ENCODE measurements at regions not wholly inside any gene's neighbourhood (a gene's known extent, or its start where the extent isn't known, plus 50 kb on each side); places are given as distances from the start of the nearest gene placed in this dataset.

GRCh38 chr4:12973522-12973921 is 510.6 kb downstream of the RAB28 start:
- no peaks in the 10 kb centered on the region for H3K36me3 Mint-ChIP-seq
- H3K9me3 Mint-ChIP-seq = peaks cover 15% of the 10 kb centered on the region
- no peak overlapping the region for H3K27ac Mint-ChIP-seq
- no peak overlapping the region for H3K4me3 Mint-ChIP-seq
- H3K4me1 Mint-ChIP-seq (ENCODE audit: low read depth in 2 of 2) = no peaks in the 10 kb centered on the region
- no peak for DNase-seq (ENCODE audit: low spot score)
- no peaks in the 10 kb centered on the region for H3K27me3 Mint-ChIP-seq
- ATAC-seq = no peak

- H3K27ac Mint-ChIP-seq = no peak overlapping the region
- no peaks in the 10 kb centered on the region for H3K36me3 Mint-ChIP-seq
- DNase-seq (ENCODE audit: low spot score) = no peak
- no peaks in the 10 kb centered on the region for H3K4me1 Mint-ChIP-seq (ENCODE audit: low read depth in 2 of 2)
- no peak overlapping the region for H3K4me3 Mint-ChIP-seq
- H3K9me3 Mint-ChIP-seq = peaks cover 7% of the 10 kb centered on the region
- no peaks in the 10 kb centered on the region for H3K27me3 Mint-ChIP-seq
- ATAC-seq = no peak
Measured at GRCh38 chr4:12968345-12968744, 515.8 kb downstream of the RAB28 start.

- H3K27me3 Mint-ChIP-seq = no peaks in the 10 kb centered on the region
Measured at GRCh38 chr4:12966726-12967125, 517.4 kb downstream of the RAB28 start.

GRCh38 chr4:12965334-12965733 is 518.8 kb downstream of the RAB28 start:
- Mint-ChIP-seq H3K9me3 (peaks cover 14% of the 10 kb centered on the region), H3K36me3 (no peaks in the 10 kb centered on the region), H3K27me3 (no peaks in the 10 kb centered on the region), H3K4me3 (no peak overlapping the region), H3K27ac (no peak overlapping the region), H3K4me1 (ENCODE audit: low read depth in 2 of 2) (no peaks in the 10 kb centered on the region)
- DNase-seq (ENCODE audit: low spot score) = no peak
- ATAC-seq = no peak

More at GRCh38 chr4:12966726-12967125, 517.4 kb downstream of the RAB28 start:
- peaks cover 14% of the 10 kb centered on the region for H3K9me3 Mint-ChIP-seq
- H3K27ac Mint-ChIP-seq = no peak overlapping the region
- H3K4me3 Mint-ChIP-seq = no peak overlapping the region
- no peak for DNase-seq (ENCODE audit: low spot score)
- no peaks in the 10 kb centered on the region for H3K4me1 Mint-ChIP-seq (ENCODE audit: low read depth in 2 of 2)
- H3K36me3 Mint-ChIP-seq = no peaks in the 10 kb centered on the region
- no peak for ATAC-seq

- Mint-ChIP-seq H3K27ac (no peak overlapping the region), H3K36me3 (no peaks in the 10 kb centered on the region), H3K4me3 (no peak overlapping the region), H3K27me3 (no peaks in the 10 kb centered on the region), H3K9me3 (peaks cover 23% of the 10 kb centered on the region), H3K4me1 (ENCODE audit: low read depth in 2 of 2) (no peaks in the 10 kb centered on the region)
- DNase-seq (ENCODE audit: low spot score) (no peak), ATAC-seq (no peak)
Measured at GRCh38 chr4:12963912-12964311, 520.2 kb downstream of the RAB28 start.

- Mint-ChIP-seq H3K9me3 (peaks cover 23% of the 10 kb centered on the region), H3K36me3 (no peaks in the 10 kb centered on the region), H3K4me1 (ENCODE audit: low read depth in 2 of 2) (no peaks in the 10 kb centered on the region), H3K27me3 (no peaks in the 10 kb centered on the region), H3K27ac (no peak overlapping the region), H3K4me3 (no peak overlapping the region)
- DNase-seq (ENCODE audit: low spot score) (no peak), ATAC-seq (no peak)
Measured at GRCh38 chr4:12963291-12963690, 520.8 kb downstream of the RAB28 start.

GRCh38 chr4:12961713-12962112 is 522.4 kb downstream of the RAB28 start:
- no peak overlapping the region for H3K4me3 Mint-ChIP-seq
- no peaks in the 10 kb centered on the region for H3K36me3 Mint-ChIP-seq
- no peak overlapping the region for H3K27ac Mint-ChIP-seq
- peaks cover 24% of the 10 kb centered on the region for H3K9me3 Mint-ChIP-seq
- ATAC-seq = no peak
- no peak for DNase-seq (ENCODE audit: low spot score)
- H3K4me1 Mint-ChIP-seq (ENCODE audit: low read depth in 2 of 2) = no peaks in the 10 kb centered on the region
- H3K27me3 Mint-ChIP-seq = no peaks in the 10 kb centered on the region

- Mint-ChIP-seq H3K9me3 (peaks cover 20% of the 10 kb centered on the region), H3K4me3 (no peak overlapping the region), H3K27me3 (no peaks in the 10 kb centered on the region), H3K27ac (no peak overlapping the region), H3K4me1 (ENCODE audit: low read depth in 2 of 2) (no peaks in the 10 kb centered on the region), H3K36me3 (no peaks in the 10 kb centered on the region)
- DNase-seq (ENCODE audit: low spot score) = no peak
- no peak for ATAC-seq
Measured at GRCh38 chr4:12958436-12958835, 525.7 kb downstream of the RAB28 start.

GRCh38 chr4:12957108-12957507 is 527.0 kb downstream of the RAB28 start:
- DNase-seq (ENCODE audit: low spot score) (no peak), ATAC-seq (no peak)
- no peaks in the 10 kb centered on the region for H3K36me3 Mint-ChIP-seq
- H3K9me3 Mint-ChIP-seq = peaks cover 14% of the 10 kb centered on the region
- H3K4me1 Mint-ChIP-seq (ENCODE audit: low read depth in 2 of 2) = no peaks in the 10 kb centered on the region
- H3K4me3 Mint-ChIP-seq = no peak overlapping the region
- H3K27ac Mint-ChIP-seq = no peak overlapping the region
- no peaks in the 10 kb centered on the region for H3K27me3 Mint-ChIP-seq

- no peak for DNase-seq (ENCODE audit: low spot score)
- Mint-ChIP-seq H3K4me1 (ENCODE audit: low read depth in 2 of 2) (no peaks in the 10 kb centered on the region), H3K27ac (no peak overlapping the region), H3K4me3 (no peak overlapping the region), H3K36me3 (no peaks in the 10 kb centered on the region), H3K27me3 (no peaks in the 10 kb centered on the region), H3K9me3 (peaks cover 14% of the 10 kb centered on the region)
- ATAC-seq = no peak
Measured at GRCh38 chr4:12956026-12956425, 528.1 kb downstream of the RAB28 start.

GRCh38 chr4:12949719-12950490 is 534.2 kb downstream of the RAB28 start:
- H3K4me3 Mint-ChIP-seq = no peak overlapping the region
- H3K4me1 Mint-ChIP-seq (ENCODE audit: low read depth in 2 of 2) = no peaks in the 10 kb centered on the region
- DNase-seq (ENCODE audit: low spot score) (no peak), ATAC-seq (no peak)
- no peak overlapping the region for H3K27ac Mint-ChIP-seq
- no peaks in the 10 kb centered on the region for H3K36me3 Mint-ChIP-seq
- no peaks in the 10 kb centered on the region for H3K9me3 Mint-ChIP-seq
- H3K27me3 Mint-ChIP-seq = no peaks in the 10 kb centered on the region

GRCh38 chr4:12943069-12943468 is 541.1 kb downstream of the RAB28 start:
- Mint-ChIP-seq H3K27ac (no peak overlapping the region), H3K4me3 (no peak overlapping the region), H3K9me3 (peaks cover 3% of the 10 kb centered on the region), H3K27me3 (no peaks in the 10 kb centered on the region), H3K36me3 (no peaks in the 10 kb centered on the region), H3K4me1 (ENCODE audit: low read depth in 2 of 2) (no peaks in the 10 kb centered on the region)
- ATAC-seq (no peak), DNase-seq (ENCODE audit: low spot score) (no peak)

GRCh38 chr4:12933760-12934221 is 550.3 kb downstream of the RAB28 start:
- no peak overlapping the region for H3K4me3 Mint-ChIP-seq
- DNase-seq (ENCODE audit: low spot score) (no peak), ATAC-seq (no peak)
- H3K27me3 Mint-ChIP-seq = no peaks in the 10 kb centered on the region
- H3K27ac Mint-ChIP-seq = no peak overlapping the region
- peaks cover 4% of the 10 kb centered on the region for H3K36me3 Mint-ChIP-seq
- H3K4me1 Mint-ChIP-seq (ENCODE audit: low read depth in 2 of 2) = no peaks in the 10 kb centered on the region
- H3K9me3 Mint-ChIP-seq = peaks cover 20% of the 10 kb centered on the region

- no peaks in the 10 kb centered on the region for H3K27me3 Mint-ChIP-seq
- no peak overlapping the region for H3K4me3 Mint-ChIP-seq
- ATAC-seq (no peak), DNase-seq (ENCODE audit: low spot score) (no peak)
- no peak overlapping the region for H3K27ac Mint-ChIP-seq
- peaks cover 25% of the 10 kb centered on the region for H3K9me3 Mint-ChIP-seq
- no peaks in the 10 kb centered on the region for H3K4me1 Mint-ChIP-seq (ENCODE audit: low read depth in 2 of 2)
- peaks cover 4% of the 10 kb centered on the region for H3K36me3 Mint-ChIP-seq
Measured at GRCh38 chr4:12932203-12932788, 551.8 kb downstream of the RAB28 start.
